GM12878 (cell line): ENCODE measurements at regions not wholly inside any gene's neighbourhood (a gene's known extent, or its start where the extent isn't known, plus 50 kb on each side); places are given as distances from the start of the nearest gene placed in this dataset.

ENCODE experiments used
- ATAC-seq: fragments of 200-7000 bp; cut with Tn5 transposase; 3 replicates; pipeline ENCODE4 v1.9.1; 2020; ENCODE audit warnings: mild to moderate bottlenecking, moderate library complexity
- BruUV-seq: library from RNA; stranded (reverse); fragments of 400-500 nt; replicated peaks from 2 replicates; lab custom pipeline; 2021; lab: Mats Ljungman, UMichigan
- CTCF ChIA-PET: fragments of 300-600 bp; sonication (Branson Sonifier 250); formaldehyde crosslinking; extraction: SDS; loops from one replicate; lab custom pipeline; 2021; ENCODE audit warnings: inconsistent platforms; lab: Yijun Ruan, JAX
- POLR2A ChIA-PET: fragments of 350-600 bp; formaldehyde crosslinking; extraction: SDS; loops from one replicate; lab custom pipeline; 2021; ENCODE audit warnings: inconsistent platforms; lab: Charles Lee
- RAD21 ChIA-PET: fragments of 300-600 bp; sonication (Branson Sonifier 250); formaldehyde crosslinking; loops from one replicate; lab custom pipeline; 2023; ENCODE audit warnings: antibody characterized with exemption; ENCODE audit not compliant: unreplicated experiment; lab: Charles Lee
- SMC1A ChIA-PET: fragments of 300-600 bp; sonication (Branson Sonifier 250); formaldehyde crosslinking; loops from one replicate; lab custom pipeline; 2023; ENCODE audit not compliant: unreplicated experiment, uncharacterized antibody; lab: Charles Lee
- DNase-seq: peaks from one replicate; pipeline ENCODE4 v3.0.0-alpha.2; 2011; ENCODE audit warnings: low read depth, low spot score
- FAIRE-seq: peaks from 3 replicates; lab custom pipeline; 2011; peaks lifted over from hg19 to GRCh38; lab: Jason Lieb, UNC
- H2AFZ ChIP-seq: 2 replicates; pipeline ENCODE4 v1.6.0; 2011; ENCODE audit warnings: low read depth, low read length, control low read depth; ENCODE audit not compliant: control insufficient read depth
- H3K27ac ChIP-seq: 2 replicates; pipeline ENCODE4 v1.5.1; 2011; ENCODE audit warnings: control low read depth; ENCODE audit not compliant: control insufficient read depth, insufficient read depth
- H3K27me3 ChIP-seq, 2 experiments: replicated peaks in 1 of 2; 2 replicates each; pipeline versions ENCODE4 v1.6.0 to v1.6.1; 2011; ENCODE audit warnings: low read length in 1 of 2; ENCODE audit not compliant: control insufficient read depth in 2 of 2, insufficient read depth in 2 of 2
- H3K36me3 ChIP-seq, 2 experiments: 2 replicates each; pipeline ENCODE4 v1.5.1; 2011; ENCODE audit warnings: low read length in 1 of 2; ENCODE audit not compliant: control insufficient read depth in 2 of 2, insufficient read depth in 2 of 2
- H3K4me1 ChIP-seq: 2 replicates; pipeline ENCODE4 v1.6.1; 2011; ENCODE audit warnings: mild to moderate bottlenecking, low read length, moderate library complexity, mixed read lengths; ENCODE audit not compliant: control insufficient read depth, insufficient read depth
- H3K4me2 ChIP-seq: 2 replicates; pipeline ENCODE4 v1.6.0; 2011; ENCODE audit warnings: control low read depth; ENCODE audit not compliant: control insufficient read depth, insufficient read depth
- H3K4me3 ChIP-seq: fragments of 200-600 bp; sonication (generic); 2 replicates; pipeline ENCODE4 v1.5.1; 2016
- H3K79me2 ChIP-seq: 2 replicates; pipeline ENCODE4 v1.6.0; 2011; ENCODE audit warnings: low read length; ENCODE audit not compliant: control insufficient read depth, insufficient read depth
- H3K9ac ChIP-seq: 2 replicates; pipeline ENCODE4 v1.8.0; 2011; ENCODE audit warnings: low read length, control low read depth, mixed read lengths; ENCODE audit not compliant: control insufficient read depth, insufficient read depth
- H3K9me3 ChIP-seq: replicated peaks from 3 replicates; pipeline ENCODE4 v1.5.1; 2011; ENCODE audit warnings: mild to moderate bottlenecking, low read length; ENCODE audit not compliant: control insufficient read depth, insufficient read depth
- H4K20me1 ChIP-seq: 2 replicates; pipeline ENCODE4 v1.6.0; 2011; ENCODE audit not compliant: control insufficient read depth, insufficient read depth
- CREM ChIP-seq: IDR thresholded peaks from 2 replicates; pipeline ENCODE4 v1.6.1; 2014; ENCODE audit warnings: antibody characterized with exemption, low read depth
- E2F4 ChIP-seq: IDR thresholded peaks from 2 replicates; pipeline ENCODE4 v1.6.1; 2012; ENCODE audit warnings: low read depth, low read length, improper control_type of control experiment
- EZH2 ChIP-seq: IDR thresholded peaks from 2 replicates; pipeline ENCODE4 v1.6.1; 2012; ENCODE audit warnings: low read depth, mild to moderate bottlenecking, control low read depth, inconsistent platforms, low read length, borderline replicate concordance; ENCODE audit not compliant: control insufficient read depth
- GABPA ChIP-seq: IDR thresholded peaks from 2 replicates; pipeline ENCODE4 v1.6.1; 2014; ENCODE audit warnings: antibody characterized with exemption, low read depth, mild to moderate bottlenecking, inconsistent platforms
- MEF2B ChIP-seq: fragments of 450-650 bp; IDR thresholded peaks from 2 replicates; pipeline ENCODE4 v1.6.1; 2018; ENCODE audit warnings: mild to moderate bottlenecking, moderate library complexity; ENCODE audit not compliant: partially characterized antibody, poor library complexity, severe bottlenecking
- MTA3 ChIP-seq: IDR thresholded peaks from 2 replicates; pipeline ENCODE4 v1.6.1; 2012; ENCODE audit warnings: low read length, inconsistent platforms, borderline replicate concordance
- POLR2AphosphoS5 ChIP-seq: IDR thresholded peaks from 2 replicates; pipeline ENCODE4 v1.6.1; 2011; ENCODE audit warnings: mild to moderate bottlenecking, low read length, inconsistent platforms
- SMAD5 ChIP-seq: IDR thresholded peaks from 2 replicates; pipeline ENCODE4 v1.6.1; 2016; ENCODE audit warnings: antibody characterized with exemption, low read depth
- SUPT20H ChIP-seq: IDR thresholded peaks from 2 replicates; pipeline ENCODE4 v1.6.1; 2011; ENCODE audit warnings: low read depth, mild to moderate bottlenecking, low read length, moderate library complexity, borderline replicate concordance; ENCODE audit not compliant: control insufficient read depth
- ZBTB4 ChIP-seq: fragments of 450-650 bp; formaldehyde crosslinking; IDR thresholded peaks from 2 replicates; pipeline ENCODE4 v1.4.0; 2022; ENCODE audit warnings: mild to moderate bottlenecking, moderate library complexity
- ZNF384 ChIP-seq: IDR thresholded peaks from 2 replicates; pipeline ENCODE4 v1.6.1; 2012; ENCODE audit warnings: low read depth, mild to moderate bottlenecking, low read length, improper control_type of control experiment, borderline replicate concordance
- WGBS: methylation state at CpG from one replicate; pipeline ENCODE4 v1.1.6; 2016; ENCODE audit warnings: low lambda C conversion rate; ENCODE audit not compliant: insufficient replicate concordance, insufficient coverage; ENCODE audit errors: missing lambda C conversion rate; 5-methylcytosine and 5-hydroxymethylcytosine counted together
- in situ Hi-C: fragments of 300-500 bp; cut with MboI; formaldehyde crosslinking; loops from 9 replicates; pipeline ENCODE4 v1.14.3; 2018; ENCODE audit warnings: mixed read lengths
- intact Hi-C: fragments of 100-400 bp; cut with micrococcal nuclease; formaldehyde crosslinking; loops from one replicate; pipeline ENCODE4 v1.14.2; 2022; ENCODE audit not compliant: unreplicated experiment

GRCh38 chr7:42315103-42315502, 78.1 kb upstream of the GLI3 start:
- Histone ChIP-seq H3K27me3 (no peaks in the 10 kb centered on the region; a peak in 1 of 4 replicates), H2AFZ (no peak overlapping the region), H3K4me3 (no peak overlapping the region), H3K4me1 (no peaks in the 10 kb centered on the region), H3K4me2 (no peak overlapping the region)
- BruUV-seq: no TSS peak
- ChIA-PET RAD21 (no interaction called here), POLR2A (no interaction called here), CTCF (no interaction called here)
- no peak for FAIRE-seq
- no peak for TF ChIP-seq ZNF384
- TF ChIP-seq ZBTB4 (CRISPR knock-in tag): no peak
- TF ChIP-seq, all 136 proteins: peak for 0
- Histone ChIP-seq H4K20me1 (no peaks in the 10 kb centered on the region), H3K36me3 (no peaks in the 10 kb centered on the region), H3K9ac (no peak overlapping the region), H3K9me3 (no peaks in the 10 kb centered on the region), H3K79me2 (no peaks in the 10 kb centered on the region), H3K27ac (no peak overlapping the region)
- in situ Hi-C loops (no loop called here), intact Hi-C loops (no loop called here)
- WGBS: 20% methylated on average over 3 of the region's 3 CpGs
- no peak for ATAC-seq
- SMC1A ChIA-PET: interaction anchor here (0.7 kb wide), 1 partner anchor 8 kb away, joined by 3 read pairs; no protein-coding TSS in a partner anchor
- no peak for DNase-seq

- Histone ChIP-seq H3K36me3 (no peaks in the 10 kb centered on the region), H3K9ac (no peak overlapping the region), H3K4me2 (no peak overlapping the region), H3K4me3 (no peak overlapping the region), H3K27ac (no peak overlapping the region), H3K9me3 (no peaks in the 10 kb centered on the region), H3K79me2 (no peaks in the 10 kb centered on the region), H3K27me3 (no peaks in the 10 kb centered on the region; a peak in 1 of 4 replicates), H4K20me1 (no peaks in the 10 kb centered on the region), H2AFZ (no peak overlapping the region), H3K4me1 (no peaks in the 10 kb centered on the region)
- DNase-seq (no peak), FAIRE-seq (no peak), ATAC-seq (no peak)
- intact Hi-C loops: no loop called here
- SMC1A ChIA-PET: interaction anchor here (0.7 kb wide), 1 partner anchor 8 kb away, joined by 3 read pairs; no protein-coding TSS in a partner anchor
- CTCF ChIA-PET: no interaction called here
- RAD21 ChIA-PET: no interaction called here
- WGBS: 0% methylated on average over 1 of the region's 1 CpG
- BruUV-seq: no TSS peak
- in situ Hi-C loops: no loop called here
- TF ChIP-seq EZH2 (no peak), CREM (no peak), GABPA (no peak), SUPT20H (no peak), E2F4 (no peak), POLR2AphosphoS5 (no peak), MEF2B (no peak), MTA3 (no peak), SMAD5 (no peak)
- POLR2A ChIA-PET: no interaction called here
Observed at GRCh38 chr7:42314696-42315095, 77.7 kb upstream of the GLI3 start.
